DND-41 (cell line): ENCODE measurements at regions not wholly inside any gene's neighbourhood (a gene's known extent, or its start where the extent isn't known, plus 50 kb on each side); places are given as distances from the start of the nearest gene placed in this dataset.

Experiments
- CTCF ChIP-seq: IDR thresholded peaks from 2 replicates; pipeline ENCODE4 v1.5.1; 2012; ENCODE audit warnings: borderline replicate concordance, low read length, moderate library complexity, mild to moderate bottlenecking; ENCODE audit not compliant: poor library complexity, severe bottlenecking; ENCODE audit errors: extremely low read depth
- EZH2 ChIP-seq: IDR thresholded peaks from 3 replicates; pipeline ENCODE4 v1.6.1; 2012; ENCODE audit warnings: borderline replicate concordance, low read depth, mild to moderate bottlenecking, moderate library complexity, low read length, inconsistent platforms; ENCODE audit not compliant: severe bottlenecking

GRCh38 chr21:22438428-22439086, 1440.3 kb downstream of the NCAM2 start:
- peak; percentile 29 for TF ChIP-seq CTCF
- no peak for TF ChIP-seq EZH2
